ENCODE measurements at regions not wholly inside any gene's neighbourhood (a gene's known extent, or its start where the extent isn't known, plus 50 kb on each side); places are given as distances from the start of the nearest gene placed in this dataset.

- TF ChIP-seq CTCF (IDR thresholded peaks at IDR 0.05; ENCODE audit: extremely low read depth in 1 of 2, insufficient read depth in 1 of 2, low read depth in 1 of 2, low read length in 2 of 2) (no peak), EZH2 (IDR thresholded peaks at IDR 0.05; ENCODE audit: borderline replicate concordance, low read depth, low read length, severe bottlenecking) (no peak), POLR2A (IDR thresholded peaks at IDR 0.05; ENCODE audit: low read depth, low read length) (no peak), POLR2AphosphoS5 (IDR thresholded peaks at IDR 0.05; ENCODE audit: insufficient read depth, low read depth, low read length) (no peak)
These were observed 63.0 kb upstream of the MB21D2 start for GRCh38 chr3:192980632-192981031.
